HPDE6-E6E7 (cell line): ENCODE measurements at regions not wholly inside any gene's neighbourhood (a gene's known extent, or its start where the extent isn't known, plus 50 kb on each side); places are given as distances from the start of the nearest gene placed in this dataset.

Experiments
- DNase-seq: peaks from one replicate; pipeline ENCODE4 v3.0.0; 2011; ENCODE audit warnings: missing footprints; ENCODE audit errors: extremely low spot score

- DNase-seq: no peak
Measured at GRCh38 chr1:23639460-23640095, 52.0 kb upstream of the RPL11 start.

- DNase-seq: no peak
Measured at GRCh38 chr1:23638786-23639241, 52.8 kb upstream of the RPL11 start.

GRCh38 chr1:23638188-23638619 lies 53.4 kb upstream of the RPL11 start:
- no peak for DNase-seq

- no peak for DNase-seq
Measured at GRCh38 chr1:23636009-23636408, 55.6 kb upstream of the RPL11 start.

GRCh38 chr1:23634840-23635651 lies 56.6 kb upstream of the RPL11 start:
- DNase-seq: peak; percentile 70

- no peak for DNase-seq
Measured at GRCh38 chr1:23634518-23634839, 57.1 kb upstream of the RPL11 start.

GRCh38 chr1:23632479-23633160 lies 59.0 kb upstream of the RPL11 start:
- no peak for DNase-seq

- DNase-seq: no peak
Measured at GRCh38 chr1:23629708-23630290, 61.8 kb upstream of the RPL11 start.

GRCh38 chr1:23628951-23629387 lies 62.6 kb upstream of the RPL11 start:
- DNase-seq: no peak

GRCh38 chr1:23627069-23627735 lies 64.4 kb upstream of the RPL11 start:
- DNase-seq: no peak

- no peak for DNase-seq
Measured at GRCh38 chr1:23625929-23626535, 65.6 kb upstream of the RPL11 start.

GRCh38 chr1:23625459-23625858 lies 66.1 kb upstream of the RPL11 start:
- DNase-seq: no peak

GRCh38 chr1:23624440-23624839 lies 65.1 kb upstream of the ID3 start:
- DNase-seq: no peak

GRCh38 chr1:23622284-23622683 lies 63.0 kb upstream of the ID3 start:
- no peak for DNase-seq

GRCh38 chr1:23620605-23621004 lies 61.3 kb upstream of the ID3 start:
- DNase-seq: no peak

GRCh38 chr1:23619299-23620188 lies 60.2 kb upstream of the ID3 start:
- peak; percentile 76 for DNase-seq

- DNase-seq: no peak
Measured at GRCh38 chr1:23618586-23619083, 59.3 kb upstream of the ID3 start.

- DNase-seq: no peak
Measured at GRCh38 chr1:23617084-23617521, 57.8 kb upstream of the ID3 start.

GRCh38 chr1:23616292-23616824 lies 57.1 kb upstream of the ID3 start:
- no peak for DNase-seq

- DNase-seq: no peak
Measured at GRCh38 chr1:23615852-23616251, 56.6 kb upstream of the ID3 start.
